Choroid plexus epithelial cell (primary cell): ENCODE measurements at regions not wholly inside any gene's neighbourhood (a gene's known extent, or its start where the extent isn't known, plus 50 kb on each side); places are given as distances from the start of the nearest gene placed in this dataset.

Experiments used
- DNase-seq: peaks from one replicate; pipeline ENCODE4 v3.0.0-alpha.2; 2010; ENCODE audit warnings: low read depth
- H3K4me3 ChIP-seq: 2 replicates; pipeline ENCODE4 v1.5.1; 2011; ENCODE audit warnings: low read depth, mild to moderate bottlenecking, control low read depth, low read length, moderate library complexity
- CTCF ChIP-seq: conservative IDR thresholded peaks from 2 replicates; pipeline ENCODE4 v1.5.1; 2011; ENCODE audit warnings: low read depth, mild to moderate bottlenecking, control low read depth, inconsistent platforms, low read length, moderate library complexity

GRCh38 chr2:56475191-56475590 lies 291.4 kb downstream of the CCDC85A start:
- TF ChIP-seq CTCF, result no peak
- no peak for DNase-seq
- H3K4me3 ChIP-seq, result no peak overlapping the region

- H3K4me3 ChIP-seq, result no peak overlapping the region
- no peak for DNase-seq
- no peak for TF ChIP-seq CTCF
Measured at GRCh38 chr2:56476509-56477071, 292.8 kb downstream of the CCDC85A start.

- H3K4me3 ChIP-seq, result no peak overlapping the region
- DNase-seq, result no peak
- TF ChIP-seq CTCF, result no peak
Measured at GRCh38 chr2:56478027-56478426, 294.2 kb downstream of the CCDC85A start.

- no peak for TF ChIP-seq CTCF
- DNase-seq, result no peak
- no peak overlapping the region for H3K4me3 ChIP-seq
Measured at GRCh38 chr2:56483081-56483480, 299.3 kb downstream of the CCDC85A start.

- no peak for DNase-seq
- no peak for TF ChIP-seq CTCF
- H3K4me3 ChIP-seq, result no peak overlapping the region
Measured at GRCh38 chr2:56484906-56485305, 301.1 kb downstream of the CCDC85A start.

GRCh38 chr2:56500317-56500716 lies 316.5 kb downstream of the CCDC85A start:
- no peak overlapping the region for H3K4me3 ChIP-seq
- DNase-seq, result no peak
- no peak for TF ChIP-seq CTCF

GRCh38 chr2:56502616-56503015 lies 318.8 kb downstream of the CCDC85A start:
- TF ChIP-seq CTCF, result no peak
- H3K4me3 ChIP-seq, result no peak overlapping the region
- DNase-seq, result no peak
